Panc1 (cell line): ENCODE measurements at regions not wholly inside any gene's neighbourhood (a gene's known extent, or its start where the extent isn't known, plus 50 kb on each side); places are given as distances from the start of the nearest gene placed in this dataset.
"Not testable (repeated sequence)": the region's sequence is repeated elsewhere in the genome, so short reads cannot be mapped to it uniquely, and the experiment has no call there.

Source experiments
- CTCF ChIP-seq: fragments of 450-650 bp; IDR thresholded peaks from 2 replicates; pipeline ENCODE4 v1.5.1; 2017; ENCODE audit warnings: mild to moderate bottlenecking
- POLR2AphosphoS5 ChIP-seq: IDR thresholded peaks from 2 replicates; pipeline ENCODE4 v1.6.1; 2012; ENCODE audit warnings: mild to moderate bottlenecking, low read depth, low read length, moderate library complexity
- TCF7L2 ChIP-seq: IDR thresholded peaks from 2 replicates; pipeline ENCODE4 v1.6.1; 2011; ENCODE audit warnings: mild to moderate bottlenecking, low read depth, low read length, inconsistent platforms

GRCh38 chr1:166602801-166603200, 236.5 kb upstream of the POGK start:
- TF ChIP-seq CTCF, POLR2AphosphoS5, TCF7L2: not testable (repeated sequence)
